BE2C (cell line): ENCODE measurements at regions not wholly inside any gene's neighbourhood (a gene's known extent, or its start where the extent isn't known, plus 50 kb on each side); places are given as distances from the start of the nearest gene placed in this dataset.

Source experiments
- DNase-seq: peaks from one replicate; pipeline ENCODE4 v3.0.0-alpha.2; 2020
- H3K27me3 ChIP-seq: fragments of 250-450 bp; sonication (Bioruptor Pico); 2 replicates; pipeline ENCODE4 v1.5.1; 2020; ENCODE audit warnings: mild to moderate bottlenecking
- H3K36me3 ChIP-seq: fragments of 250-450 bp; sonication (Bioruptor Pico); 2 replicates; pipeline ENCODE4 v1.5.1; 2020; ENCODE audit warnings: mild to moderate bottlenecking
- H3K4me1 ChIP-seq: fragments of 250-450 bp; sonication (Bioruptor Pico); 2 replicates; pipeline ENCODE4 v1.5.1; 2020
- H3K4me3 ChIP-seq: 2 replicates; pipeline ENCODE4 v1.5.1; 2011; ENCODE audit warnings: low read depth, low read length
- H3K9me3 ChIP-seq: fragments of 250-450 bp; sonication (Bioruptor Pico); 2 replicates; pipeline ENCODE4 v1.5.1; 2020
- TF ChIP-seq, protein P1 (sequence below): IDR thresholded peaks from 2 replicates; pipeline ENCODE4 v1.5.1; 2012; ENCODE audit warnings: mild to moderate bottlenecking, low read depth, low read length

DNA sequence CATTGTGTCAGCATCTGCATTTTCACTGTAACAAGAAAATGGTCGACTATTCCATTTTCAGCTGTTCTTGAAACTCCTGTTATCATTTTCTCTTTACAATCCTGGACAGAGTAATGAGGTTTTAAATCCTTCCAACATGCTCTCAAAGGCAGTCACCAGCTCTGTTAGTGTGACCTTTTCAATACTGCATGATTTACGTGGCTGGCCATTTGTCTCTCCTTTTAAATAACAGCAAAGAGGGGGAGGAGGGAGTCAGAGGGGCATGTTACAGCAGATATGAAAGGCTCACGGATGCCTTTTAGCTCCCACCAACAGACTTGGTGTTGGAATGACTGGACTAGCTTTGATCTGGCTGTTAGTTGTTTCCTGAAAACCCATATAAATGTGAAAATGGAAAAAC, 1251.2 kb downstream of the AACS start:
- no peaks in the 10 kb centered on the region for H3K4me1 ChIP-seq
- no peak overlapping the region for H3K4me3 ChIP-seq
- H3K9me3 ChIP-seq = no peaks in the 10 kb centered on the region; the same call in 1 of the 2 replicates
- H3K27me3 ChIP-seq = no peaks in the 10 kb centered on the region
- TF ChIP-seq, protein P1, sequence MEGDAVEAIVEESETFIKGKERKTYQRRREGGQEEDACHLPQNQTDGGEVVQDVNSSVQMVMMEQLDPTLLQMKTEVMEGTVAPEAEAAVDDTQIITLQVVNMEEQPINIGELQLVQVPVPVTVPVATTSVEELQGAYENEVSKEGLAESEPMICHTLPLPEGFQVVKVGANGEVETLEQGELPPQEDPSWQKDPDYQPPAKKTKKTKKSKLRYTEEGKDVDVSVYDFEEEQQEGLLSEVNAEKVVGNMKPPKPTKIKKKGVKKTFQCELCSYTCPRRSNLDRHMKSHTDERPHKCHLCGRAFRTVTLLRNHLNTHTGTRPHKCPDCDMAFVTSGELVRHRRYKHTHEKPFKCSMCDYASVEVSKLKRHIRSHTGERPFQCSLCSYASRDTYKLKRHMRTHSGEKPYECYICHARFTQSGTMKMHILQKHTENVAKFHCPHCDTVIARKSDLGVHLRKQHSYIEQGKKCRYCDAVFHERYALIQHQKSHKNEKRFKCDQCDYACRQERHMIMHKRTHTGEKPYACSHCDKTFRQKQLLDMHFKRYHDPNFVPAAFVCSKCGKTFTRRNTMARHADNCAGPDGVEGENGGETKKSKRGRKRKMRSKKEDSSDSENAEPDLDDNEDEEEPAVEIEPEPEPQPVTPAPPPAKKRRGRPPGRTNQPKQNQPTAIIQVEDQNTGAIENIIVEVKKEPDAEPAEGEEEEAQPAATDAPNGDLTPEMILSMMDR = no peak
- DNase-seq = no peak
- H3K36me3 ChIP-seq = no peaks in the 10 kb centered on the region

- Histone ChIP-seq H3K9me3 (no peaks in the 10 kb centered on the region; the same call in 1 of the 2 replicates), H3K36me3 (no peaks in the 10 kb centered on the region), H3K4me1 (no peaks in the 10 kb centered on the region), H3K27me3 (no peaks in the 10 kb centered on the region), H3K4me3 (no peak overlapping the region)
- TF ChIP-seq, protein P1 = no peak
- no peak for DNase-seq
Observed at GRCh38 chr12:126337556-126338441, 1272.6 kb downstream of the AACS start.

- TF ChIP-seq, protein P1 = no peak
- no peaks in the 10 kb centered on the region for H3K9me3 ChIP-seq
- DNase-seq = no peak
- H3K27me3 ChIP-seq = no peaks in the 10 kb centered on the region
- H3K4me1 ChIP-seq = no peaks in the 10 kb centered on the region
- no peak overlapping the region for H3K4me3 ChIP-seq
- H3K36me3 ChIP-seq = no peaks in the 10 kb centered on the region
Observed at GRCh38 chr12:126342866-126343265, 1277.6 kb downstream of the AACS start.

- TF ChIP-seq, protein P1 = no peak
- Histone ChIP-seq H3K4me1 (no peaks in the 10 kb centered on the region), H3K9me3 (no peaks in the 10 kb centered on the region), H3K4me3 (no peak overlapping the region), H3K27me3 (no peaks in the 10 kb centered on the region), H3K36me3 (no peaks in the 10 kb centered on the region)
- no peak for DNase-seq
Observed at GRCh38 chr12:126343321-126343720, 1278.1 kb downstream of the AACS start.

- Histone ChIP-seq H3K9me3 (no peaks in the 10 kb centered on the region), H3K4me1 (no peaks in the 10 kb centered on the region), H3K36me3 (no peaks in the 10 kb centered on the region), H3K4me3 (no peak overlapping the region), H3K27me3 (no peaks in the 10 kb centered on the region)
- no peak for DNase-seq
- TF ChIP-seq, protein P1 = no peak
Observed at GRCh38 chr12:126346087-126346486, 1280.9 kb downstream of the AACS start.

DNA sequence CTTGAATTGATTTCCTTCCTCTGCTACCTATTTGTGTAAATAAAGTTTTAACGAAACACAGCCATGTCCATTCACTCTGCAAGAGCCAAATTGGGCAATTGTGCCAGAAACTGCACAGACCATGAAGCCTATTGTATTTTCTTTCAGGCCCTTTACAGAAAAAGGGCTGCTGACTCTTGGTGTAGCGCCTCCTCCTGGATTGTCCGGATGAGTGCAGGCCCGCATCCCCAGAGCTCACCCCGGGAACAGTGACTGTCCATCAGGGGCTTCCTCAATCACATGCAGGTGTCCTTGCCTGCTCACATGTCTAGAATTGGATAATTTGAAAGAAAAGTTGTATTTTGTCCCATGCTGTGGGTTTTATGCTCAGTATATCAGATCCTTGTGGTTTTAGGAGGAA, 1282.2 kb downstream of the AACS start:
- no peak for DNase-seq
- H3K4me1 ChIP-seq = no peaks in the 10 kb centered on the region
- TF ChIP-seq, protein P1 = no peak

More for the DNA sequence above, 1282.2 kb downstream of the AACS start:
- H3K27me3 ChIP-seq = no peaks in the 10 kb centered on the region
- no peak overlapping the region for H3K4me3 ChIP-seq
- H3K9me3 ChIP-seq = no peaks in the 10 kb centered on the region
- H3K36me3 ChIP-seq = no peaks in the 10 kb centered on the region
